ENCODE measurements at regions not wholly inside any gene's neighbourhood (a gene's known extent, or its start where the extent isn't known, plus 50 kb on each side); places are given as distances from the start of the nearest gene placed in this dataset.

DNA sequence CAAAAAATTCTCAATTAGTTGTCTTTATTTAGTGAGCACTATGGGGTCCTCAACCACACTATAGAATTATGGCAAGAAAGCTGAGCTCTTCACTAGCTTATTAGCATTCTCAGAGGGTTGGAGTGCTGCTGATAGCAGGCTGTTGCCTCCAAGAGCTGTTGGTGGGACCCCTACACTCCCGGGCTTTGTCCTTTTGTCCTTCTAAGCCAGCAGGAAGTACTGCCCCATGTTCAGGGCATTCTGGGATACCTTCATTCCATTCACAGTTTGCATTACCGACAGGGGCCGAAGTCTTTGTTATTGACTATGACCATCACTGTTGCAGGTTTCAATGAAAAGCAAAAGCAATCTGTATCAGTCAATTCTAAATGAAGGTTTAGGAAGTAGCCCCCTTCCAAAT, 89.5 kb upstream of the OTX2 start:
- DNase-seq, result peak; percentile 68
- Histone ChIP-seq H3K27ac (ENCODE audit: low read depth, low read length) (peak overlapping the region; percentile 50), H3K9ac (ENCODE audit: extremely low read depth, low read length, poor library complexity, severe bottlenecking) (no peak overlapping the region), H3K9me3 (ENCODE audit: control insufficient read depth, low read length) (no peaks in the 10 kb centered on the region), H3K4me1 (ENCODE audit: control insufficient read depth, insufficient read depth, low read length) (no peaks in the 10 kb centered on the region), H3K36me3 (ENCODE audit: control insufficient read depth, insufficient read depth, low read length) (no peaks in the 10 kb centered on the region), H3K4me3 (ENCODE audit: low read length) (no peak overlapping the region), H3K27me3 (ENCODE audit: control insufficient read depth, insufficient read depth, low read length, poor library complexity, severe bottlenecking) (no peaks in the 10 kb centered on the region)
- 40 to 44% methylated on average over 2 to 3 of the region's 3 CpGs for WGBS, 2 experiments (ENCODE audit: insufficient coverage in 1 of 2, insufficient read length in 1 of 2)
- no peak overlapping the region for H3K4me3 Mint-ChIP-seq
- H3K27ac Mint-ChIP-seq, result peak overlapping the region; percentile 49
- H3K27me3 Mint-ChIP-seq (ENCODE audit: insufficient read depth), result peaks cover 16% of the 10 kb centered on the region
- no peaks in the 10 kb centered on the region for H3K9me3 Mint-ChIP-seq
- TF ChIP-seq, protein P1, sequence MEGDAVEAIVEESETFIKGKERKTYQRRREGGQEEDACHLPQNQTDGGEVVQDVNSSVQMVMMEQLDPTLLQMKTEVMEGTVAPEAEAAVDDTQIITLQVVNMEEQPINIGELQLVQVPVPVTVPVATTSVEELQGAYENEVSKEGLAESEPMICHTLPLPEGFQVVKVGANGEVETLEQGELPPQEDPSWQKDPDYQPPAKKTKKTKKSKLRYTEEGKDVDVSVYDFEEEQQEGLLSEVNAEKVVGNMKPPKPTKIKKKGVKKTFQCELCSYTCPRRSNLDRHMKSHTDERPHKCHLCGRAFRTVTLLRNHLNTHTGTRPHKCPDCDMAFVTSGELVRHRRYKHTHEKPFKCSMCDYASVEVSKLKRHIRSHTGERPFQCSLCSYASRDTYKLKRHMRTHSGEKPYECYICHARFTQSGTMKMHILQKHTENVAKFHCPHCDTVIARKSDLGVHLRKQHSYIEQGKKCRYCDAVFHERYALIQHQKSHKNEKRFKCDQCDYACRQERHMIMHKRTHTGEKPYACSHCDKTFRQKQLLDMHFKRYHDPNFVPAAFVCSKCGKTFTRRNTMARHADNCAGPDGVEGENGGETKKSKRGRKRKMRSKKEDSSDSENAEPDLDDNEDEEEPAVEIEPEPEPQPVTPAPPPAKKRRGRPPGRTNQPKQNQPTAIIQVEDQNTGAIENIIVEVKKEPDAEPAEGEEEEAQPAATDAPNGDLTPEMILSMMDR (conservative IDR thresholded peaks at IDR 0.05), result no peak
- H3K4me1 Mint-ChIP-seq, result peaks cover 73% of the 10 kb centered on the region
- no peaks in the 10 kb centered on the region for H3K36me3 Mint-ChIP-seq (ENCODE audit: low read depth)

DNA sequence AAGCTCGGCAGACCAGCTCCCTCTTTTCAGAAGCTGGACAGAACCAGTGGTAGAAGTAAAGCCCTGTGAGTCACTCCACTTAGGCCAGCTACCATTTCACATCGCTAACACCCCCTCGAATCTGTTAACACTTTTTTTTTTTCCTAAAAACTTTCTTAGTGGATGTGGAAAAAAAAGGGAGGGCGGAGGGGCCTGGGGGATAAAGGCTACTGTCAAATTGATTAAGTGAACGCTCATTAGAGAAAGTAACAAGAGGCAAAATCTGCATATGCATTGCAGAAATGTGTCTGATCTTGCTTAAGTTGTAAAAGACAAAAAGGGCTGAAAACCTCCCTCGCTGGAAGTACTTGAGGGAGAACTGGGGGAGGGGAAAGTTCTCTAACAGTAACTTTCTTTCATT, 86.6 kb upstream of the OTX2 start:
- Mint-ChIP-seq H3K36me3 (ENCODE audit: low read depth) (no peaks in the 10 kb centered on the region), H3K4me3 (no peak overlapping the region), H3K27ac (no peak overlapping the region), H3K27me3 (ENCODE audit: insufficient read depth) (peaks cover 44% of the 10 kb centered on the region), H3K9me3 (no peaks in the 10 kb centered on the region), H3K4me1 (peaks cover 66% of the 10 kb centered on the region)
- no peaks in the 10 kb centered on the region for H3K36me3 ChIP-seq (ENCODE audit: control insufficient read depth, insufficient read depth, low read length)
- 44 to 49% methylated on average over 3 to 4 of the region's 6 CpGs for WGBS, 2 experiments (ENCODE audit: insufficient coverage in 1 of 2, insufficient read length in 1 of 2)
- H3K27ac ChIP-seq (ENCODE audit: low read depth, low read length), result no peak overlapping the region
- no peaks in the 10 kb centered on the region for H3K4me1 ChIP-seq (ENCODE audit: control insufficient read depth, insufficient read depth, low read length)
- no peak for DNase-seq
- no peak overlapping the region for H3K4me3 ChIP-seq (ENCODE audit: low read length)
- no peaks in the 10 kb centered on the region for H3K9me3 ChIP-seq (ENCODE audit: control insufficient read depth, low read length)
- H3K27me3 ChIP-seq (ENCODE audit: control insufficient read depth, insufficient read depth, low read length, poor library complexity, severe bottlenecking), result no peaks in the 10 kb centered on the region
- TF ChIP-seq, protein P1 (conservative IDR thresholded peaks at IDR 0.05), result no peak
- H3K9ac ChIP-seq (ENCODE audit: extremely low read depth, low read length, poor library complexity, severe bottlenecking), result no peak overlapping the region

DNA sequence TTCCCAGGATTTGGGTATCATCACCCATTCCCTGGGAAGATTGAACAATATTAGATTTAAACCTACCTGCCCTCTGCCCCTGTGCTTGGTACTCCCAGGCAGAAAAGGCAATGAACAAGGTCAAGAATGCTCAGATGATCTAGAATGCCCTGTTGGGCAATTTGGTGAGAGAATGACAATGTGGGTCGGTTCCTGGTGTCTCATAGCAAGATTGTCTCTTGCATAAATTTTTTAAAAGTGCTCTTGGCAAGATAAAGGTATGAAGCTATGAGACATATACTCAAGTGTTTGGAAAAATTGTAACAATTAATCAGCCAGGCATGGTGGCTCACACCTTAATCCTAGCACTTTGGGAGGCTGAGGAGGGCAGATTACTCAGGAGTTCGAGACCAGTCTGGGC, 86.0 kb upstream of the OTX2 start:
- no peak for DNase-seq
- Mint-ChIP-seq H3K4me1 (peaks cover 69% of the 10 kb centered on the region), H3K4me3 (no peak overlapping the region), H3K36me3 (ENCODE audit: low read depth) (no peaks in the 10 kb centered on the region), H3K27ac (no peak overlapping the region), H3K27me3 (ENCODE audit: insufficient read depth) (peaks cover 51% of the 10 kb centered on the region), H3K9me3 (no peaks in the 10 kb centered on the region)
- H3K27ac ChIP-seq (ENCODE audit: low read depth, low read length), result no peak overlapping the region
- no peaks in the 10 kb centered on the region for H3K27me3 ChIP-seq (ENCODE audit: control insufficient read depth, insufficient read depth, low read length, poor library complexity, severe bottlenecking)
- no peaks in the 10 kb centered on the region for H3K9me3 ChIP-seq (ENCODE audit: control insufficient read depth, low read length)
- no peaks in the 10 kb centered on the region for H3K4me1 ChIP-seq (ENCODE audit: control insufficient read depth, insufficient read depth, low read length)
- no peaks in the 10 kb centered on the region for H3K36me3 ChIP-seq (ENCODE audit: control insufficient read depth, insufficient read depth, low read length)
- 99 to 100% methylated on average over 1 to 2 of the region's 2 CpGs for WGBS, 2 experiments (ENCODE audit: insufficient coverage in 1 of 2, insufficient read length in 1 of 2)
- H3K4me3 ChIP-seq (ENCODE audit: low read length), result no peak overlapping the region
- TF ChIP-seq, protein P1 (conservative IDR thresholded peaks at IDR 0.05), result no peak
- no peak overlapping the region for H3K9ac ChIP-seq (ENCODE audit: extremely low read depth, low read length, poor library complexity, severe bottlenecking)
